HUES64 (cell line): ENCODE measurements at regions not wholly inside any gene's neighbourhood (a gene's known extent, or its start where the extent isn't known, plus 50 kb on each side); places are given as distances from the start of the nearest gene placed in this dataset.

Experiments
- H3K27ac ChIP-seq: 2 replicates; pipeline ENCODE4 v1.7.0; 2013; ENCODE audit warnings: low read depth, low read length, inconsistent platforms
- H3K27me3 ChIP-seq: 2 replicates; pipeline ENCODE4 v1.6.1; 2013; ENCODE audit warnings: mild to moderate bottlenecking, low read length; ENCODE audit not compliant: insufficient read depth
- H3K36me3 ChIP-seq: 2 replicates; pipeline ENCODE4 v1.6.1; 2013; ENCODE audit warnings: mild to moderate bottlenecking, low read length; ENCODE audit not compliant: insufficient read depth
- H3K4me1 ChIP-seq: 2 replicates; pipeline ENCODE4 v1.6.1; 2013; ENCODE audit warnings: mild to moderate bottlenecking, low read length, moderate library complexity; ENCODE audit not compliant: insufficient read depth
- H3K4me3 ChIP-seq: 2 replicates; pipeline ENCODE4 v1.5.1; 2013; ENCODE audit warnings: mild to moderate bottlenecking, low read length, moderate library complexity
- H3K9ac ChIP-seq: 2 replicates; pipeline ENCODE4 v1.6.1; 2013; ENCODE audit warnings: mild to moderate bottlenecking, low read depth, low read length
- H3K9me3 ChIP-seq: 2 replicates; pipeline ENCODE4 v1.6.1; 2013; ENCODE audit warnings: low read depth, low read length; ENCODE audit not compliant: insufficient read depth
- WGBS: fragments of 150-250, 120-280 bp; methylation state at CpG from one replicate; pipeline ENCODE4 v1.1.7; 2013; ENCODE audit warnings: missing lambda C conversion rate; 5-methylcytosine and 5-hydroxymethylcytosine counted together

DNA sequence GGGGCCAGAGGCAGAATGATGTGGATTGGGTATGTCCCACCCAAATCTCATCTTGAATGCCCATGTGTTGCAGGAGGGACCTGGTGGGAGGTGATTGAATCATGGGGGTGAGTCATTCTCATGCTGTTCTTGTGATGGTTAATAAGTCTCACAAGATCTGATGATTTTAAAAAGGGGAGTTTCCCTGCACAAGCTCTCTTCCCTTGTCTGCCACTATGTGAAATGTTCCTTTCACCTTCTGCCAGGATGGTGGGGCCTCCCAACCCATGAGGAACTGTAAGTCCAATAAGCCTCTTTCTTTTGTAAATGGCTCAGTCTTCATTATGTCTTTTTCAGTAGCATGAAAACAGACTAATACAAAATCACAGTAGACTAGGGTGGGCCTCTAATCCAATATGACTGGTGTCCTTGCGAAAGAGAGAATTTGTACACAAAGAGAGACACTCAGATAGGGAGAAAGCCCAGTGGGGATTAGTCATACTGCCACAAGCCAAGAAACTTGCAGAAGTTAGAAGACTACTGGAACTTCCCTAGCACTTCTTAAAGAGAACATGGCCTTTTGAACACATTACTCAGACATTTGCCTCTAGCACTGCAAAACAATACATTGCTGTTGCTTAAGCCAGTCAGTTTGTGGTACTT is 68.4 kb downstream of the ANXA1 start:
- peaks cover 15% of the 10 kb centered on the region for H3K9me3 ChIP-seq
- no peaks in the 10 kb centered on the region for H3K36me3 ChIP-seq
- H3K27ac ChIP-seq: no peak overlapping the region
- no peak overlapping the region for H3K9ac ChIP-seq
- peaks cover 14% of the 10 kb centered on the region for H3K4me1 ChIP-seq
- no peaks in the 10 kb centered on the region for H3K27me3 ChIP-seq
- H3K4me3 ChIP-seq: no peak overlapping the region
- WGBS: 86% methylated on average over 1 of the region's 1 CpG

DNA sequence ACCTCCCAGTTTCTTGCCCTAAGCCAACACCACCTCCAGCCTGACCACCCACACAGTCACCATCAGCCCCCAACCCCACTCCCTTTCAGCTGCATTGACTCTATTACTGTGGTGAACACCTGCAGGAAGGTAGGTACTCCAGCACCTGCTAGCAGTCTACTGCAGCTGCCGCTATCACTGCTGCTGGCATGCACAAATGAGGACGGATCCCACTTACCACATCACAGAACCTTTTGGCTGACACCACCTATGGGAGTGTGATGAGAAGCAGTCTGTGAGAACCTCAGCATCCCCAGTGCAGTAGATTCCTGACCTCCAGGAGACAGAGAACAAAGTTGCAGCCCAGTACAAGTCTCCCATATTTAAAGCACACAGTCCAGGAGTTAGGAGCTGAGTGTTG is 71.9 kb downstream of the ANXA1 start:
- no peaks in the 10 kb centered on the region for H3K4me1 ChIP-seq
- no peak overlapping the region for H3K9ac ChIP-seq
- H3K4me3 ChIP-seq: no peak overlapping the region
- H3K36me3 ChIP-seq: no peaks in the 10 kb centered on the region
- WGBS: 92% methylated on average over 2 of the region's 2 CpGs
- no peaks in the 10 kb centered on the region for H3K27me3 ChIP-seq
- no peak overlapping the region for H3K27ac ChIP-seq
- H3K9me3 ChIP-seq: peaks cover 13% of the 10 kb centered on the region

GRCh38 chr9:73229543-73229942 is 77.9 kb downstream of the ANXA1 start:
- Histone ChIP-seq H3K4me3 (no peak overlapping the region), H3K27me3 (no peaks in the 10 kb centered on the region), H3K4me1 (no peaks in the 10 kb centered on the region), H3K9me3 (0 out of 2 replicates have a peak, but pooled peaks cover 3% of the 10 kb centered on the region), H3K27ac (no peak overlapping the region), H3K36me3 (no peaks in the 10 kb centered on the region), H3K9ac (no peak overlapping the region)
- WGBS: 88% methylated on average over 2 of the region's 2 CpGs

GRCh38 chr9:73230251-73230650 is 78.6 kb downstream of the ANXA1 start:
- no peaks in the 10 kb centered on the region for H3K4me1 ChIP-seq
- no peak overlapping the region for H3K27ac ChIP-seq
- H3K27me3 ChIP-seq: no peaks in the 10 kb centered on the region
- H3K36me3 ChIP-seq: no peaks in the 10 kb centered on the region
- 96% methylated on average over 2 of the region's 2 CpGs for WGBS
- H3K4me3 ChIP-seq: no peak overlapping the region
- no peak overlapping the region for H3K9ac ChIP-seq
- H3K9me3 ChIP-seq: 0 out of 2 replicates have a peak, but pooled peaks cover 3% of the 10 kb centered on the region

DNA sequence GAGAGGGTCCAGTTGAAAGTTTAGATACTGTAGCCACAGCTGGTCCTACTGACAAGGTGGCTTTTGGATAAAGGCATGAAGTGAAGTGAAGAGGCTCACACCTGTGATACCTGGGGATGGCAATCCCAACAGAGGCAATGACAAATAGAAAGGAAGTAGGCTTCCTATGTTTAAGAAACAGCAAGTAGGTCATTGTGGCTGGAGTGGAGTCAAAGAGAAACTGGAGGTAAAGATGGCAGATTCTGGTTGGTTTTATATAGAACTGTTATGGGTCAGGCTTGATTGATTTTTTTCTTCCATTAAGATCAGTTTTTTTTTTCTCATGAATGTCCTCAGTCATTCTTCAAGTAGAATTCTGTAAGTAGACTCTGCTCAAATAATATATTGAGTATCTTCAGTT is 79.5 kb downstream of the ANXA1 start:
- Histone ChIP-seq H3K36me3 (no peaks in the 10 kb centered on the region), H3K9ac (no peak overlapping the region), H3K9me3 (no peaks in the 10 kb centered on the region), H3K27ac (no peak overlapping the region), H3K4me3 (no peak overlapping the region), H3K27me3 (no peaks in the 10 kb centered on the region), H3K4me1 (0 out of 2 replicates have a peak, but pooled peaks cover 5% of the 10 kb centered on the region)

- Histone ChIP-seq H3K36me3 (no peaks in the 10 kb centered on the region), H3K27me3 (no peaks in the 10 kb centered on the region), H3K9ac (no peak overlapping the region), H3K4me3 (no peak overlapping the region), H3K27ac (no peak overlapping the region), H3K9me3 (no peaks in the 10 kb centered on the region), H3K4me1 (0 out of 2 replicates have a peak, but pooled peaks cover 5% of the 10 kb centered on the region)
- 83% methylated on average over 4 of the region's 6 CpGs for WGBS
These were observed 81.8 kb downstream of the ANXA1 start for GRCh38 chr9:73233359-73234007.

GRCh38 chr9:73234008-73234360 is 82.3 kb downstream of the ANXA1 start:
- Histone ChIP-seq H3K4me3 (no peak overlapping the region), H3K36me3 (no peaks in the 10 kb centered on the region), H3K27me3 (no peaks in the 10 kb centered on the region), H3K27ac (no peak overlapping the region), H3K4me1 (0 out of 2 replicates have a peak, but pooled peaks cover 5% of the 10 kb centered on the region), H3K9ac (no peak overlapping the region), H3K9me3 (no peaks in the 10 kb centered on the region)
- 100% methylated on average over 1 of the region's 1 CpG for WGBS

GRCh38 chr9:73237140-73237539 is 85.5 kb downstream of the ANXA1 start:
- Histone ChIP-seq H3K27me3 (no peaks in the 10 kb centered on the region), H3K27ac (no peak overlapping the region), H3K9ac (no peak overlapping the region), H3K36me3 (no peaks in the 10 kb centered on the region), H3K4me3 (no peak overlapping the region), H3K4me1 (0 out of 2 replicates have a peak, but pooled peaks cover 5% of the 10 kb centered on the region), H3K9me3 (no peaks in the 10 kb centered on the region)
- WGBS: 96% methylated on average over 1 of the region's 1 CpG

GRCh38 chr9:73239570-73240265 is 88.1 kb downstream of the ANXA1 start:
- Histone ChIP-seq H3K9ac (no peak overlapping the region), H3K36me3 (no peaks in the 10 kb centered on the region), H3K27me3 (no peaks in the 10 kb centered on the region), H3K4me1 (peaks cover 17% of the 10 kb centered on the region), H3K27ac (no peak overlapping the region), H3K9me3 (no peaks in the 10 kb centered on the region), H3K4me3 (no peak overlapping the region)
- WGBS: 100% methylated on average over 2 of the region's 2 CpGs

DNA sequence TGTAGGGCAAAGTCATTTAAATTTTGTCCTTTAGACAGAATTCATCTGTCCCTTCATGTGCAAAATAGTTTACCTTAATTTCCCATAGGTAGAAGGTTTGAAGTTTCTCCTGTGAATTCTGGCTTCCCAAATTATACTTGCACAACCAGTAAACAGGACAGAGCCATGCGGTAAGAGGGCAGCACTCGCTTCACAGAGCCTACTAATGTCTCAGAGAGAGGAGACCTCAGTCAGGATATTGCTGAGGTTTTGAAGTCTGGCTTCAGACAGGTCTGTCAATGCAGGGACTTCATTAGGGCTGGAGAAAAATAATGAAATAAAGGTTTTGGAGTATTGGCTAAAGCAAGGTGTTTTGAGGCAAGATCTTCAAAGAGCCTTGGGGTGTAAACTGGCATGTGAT is 91.4 kb downstream of the ANXA1 start:
- Histone ChIP-seq H3K36me3 (no peaks in the 10 kb centered on the region), H3K9me3 (no peaks in the 10 kb centered on the region), H3K27ac (no peak overlapping the region), H3K27me3 (no peaks in the 10 kb centered on the region), H3K4me1 (peaks cover 24% of the 10 kb centered on the region), H3K4me3 (no peak overlapping the region), H3K9ac (no peak overlapping the region)
- 78% methylated on average over 2 of the region's 2 CpGs for WGBS

- 96% methylated on average over 12 of the region's 13 CpGs for WGBS
- Histone ChIP-seq H3K27ac (no peak overlapping the region), H3K27me3 (no peaks in the 10 kb centered on the region), H3K9ac (no peak overlapping the region), H3K4me1 (no peaks in the 10 kb centered on the region), H3K36me3 (no peaks in the 10 kb centered on the region), H3K4me3 (no peak overlapping the region), H3K9me3 (peaks cover 4% of the 10 kb centered on the region; the same call in 1 of the 2 replicates)
These were observed 107.5 kb downstream of the ANXA1 start for GRCh38 chr9:73259086-73259696.
